HEK293 (cell line): ENCODE measurements at regions not wholly inside any gene's neighbourhood (a gene's known extent, or its start where the extent isn't known, plus 50 kb on each side); places are given as distances from the start of the nearest gene placed in this dataset.

Experiments used
- CTCF ChIA-PET: fragments of 350-600 bp; formaldehyde crosslinking; extraction: SDS; loops from one replicate; lab custom pipeline; 2021; ENCODE audit warnings: antibody characterized with exemption; lab: Yijun Ruan, JAX
- POLR2A ChIA-PET: fragments of 300-600 bp; formaldehyde crosslinking; extraction: SDS; loops from one replicate; lab custom pipeline; 2020; ENCODE audit warnings: antibody characterized with exemption, inconsistent platforms; lab: Yijun Ruan, JAX
- H3K27ac ChIP-seq: fragments of 200-500 bp; sonication (Bioruptor generic); 2 replicates; pipeline ENCODE4 v1.5.1; 2014; ENCODE audit warnings: low read depth, low read length, control low read depth, inconsistent platforms; ENCODE audit errors: extremely low read depth
- H3K36me3 ChIP-seq, 2 experiments: fragments of 200-500 bp in 1 of 2; sonication (Bioruptor generic) in 1 of 2; 1 replicate in 1 of 2; 2 replicates in 1 of 2; pipeline ENCODE4 v1.5.1; 2014 to 2017; ENCODE audit warnings: inconsistent platforms in 2 of 2, low read length in 2 of 2; ENCODE audit not compliant: control insufficient read depth in 2 of 2, insufficient read depth in 1 of 2
- H3K4me1 ChIP-seq: fragments of 200-500 bp; sonication (Bioruptor generic); 2 replicates; pipeline ENCODE4 v1.5.1; 2014; ENCODE audit warnings: mild to moderate bottlenecking, low read length, inconsistent platforms; ENCODE audit not compliant: control insufficient read depth, insufficient read depth
- H3K4me3 ChIP-seq: 2 replicates; pipeline ENCODE4 v1.5.1; 2011; ENCODE audit warnings: low read depth, mild to moderate bottlenecking, control low read depth, low read length, moderate library complexity
- H3K9me3 ChIP-seq: fragments of 200-500 bp; sonication (Bioruptor generic); 2 replicates; pipeline ENCODE4 v1.5.1; 2014; ENCODE audit warnings: low read depth, low read length, inconsistent platforms; ENCODE audit not compliant: control insufficient read depth, insufficient read depth
- MEIS1 ChIP-seq: sonication (generic); formaldehyde crosslinking; IDR thresholded peaks from 2 replicates; pipeline ENCODE4 v1.8.1; 2022; ENCODE audit warnings: missing genetic modification reagents, mild to moderate bottlenecking, borderline replicate concordance
- TRIM28 ChIP-seq: IDR thresholded peaks from 2 replicates; pipeline ENCODE4 v1.6.1; 2011; ENCODE audit warnings: low read length, control low read depth, borderline replicate concordance
- ZFP69B ChIP-seq: fragments of 450-650 bp; formaldehyde crosslinking; IDR thresholded peaks from 2 replicates; pipeline ENCODE4 v1.5.1; 2016; ENCODE audit warnings: missing biosample characterization, missing genetic modification characterization
- ZNF138 ChIP-seq: fragments of 450-650 bp; formaldehyde crosslinking; IDR thresholded peaks from 2 replicates; pipeline ENCODE4 v1.5.1; 2016; ENCODE audit warnings: missing biosample characterization, missing genetic modification characterization, borderline replicate concordance
- ZNF140 ChIP-seq: fragments of 450-650 bp; formaldehyde crosslinking; IDR thresholded peaks from 2 replicates; pipeline ENCODE4 v1.5.1; 2016; ENCODE audit warnings: missing biosample characterization, missing genetic modification characterization
- ZNF174 ChIP-seq: fragments of 450-650 bp; formaldehyde crosslinking; IDR thresholded peaks from 2 replicates; pipeline ENCODE4 v1.5.0; 2017; ENCODE audit warnings: missing biosample characterization, mild to moderate bottlenecking, missing genetic modification characterization
- ZNF184 ChIP-seq: fragments of 450-650 bp; IDR thresholded peaks from 2 replicates; pipeline ENCODE4 v1.5.1; 2018; ENCODE audit warnings: missing biosample characterization, mild to moderate bottlenecking, missing genetic modification characterization
- ZNF211 ChIP-seq: fragments of 450-650 bp; formaldehyde crosslinking; IDR thresholded peaks from 2 replicates; pipeline ENCODE4 v1.5.1; 2016; ENCODE audit warnings: low read depth, missing biosample characterization, missing genetic modification characterization
- ZNF266 ChIP-seq: fragments of 450-650 bp; formaldehyde crosslinking; IDR thresholded peaks from 2 replicates; pipeline ENCODE4 v1.5.1; 2016; ENCODE audit warnings: missing biosample characterization, missing genetic modification characterization, low read depth
- ZNF510 ChIP-seq: fragments of 450-650 bp; formaldehyde crosslinking; IDR thresholded peaks from 2 replicates; pipeline ENCODE4 v1.5.1; 2018; ENCODE audit warnings: mild to moderate bottlenecking, missing genetic modification characterization, missing biosample characterization; ENCODE audit not compliant: insufficient replicate concordance
- TF ChIP-seq, protein P1 (sequence below): fragments of 450-650 bp; formaldehyde crosslinking; IDR thresholded peaks from 2 replicates; pipeline ENCODE4 v1.5.1; 2017; ENCODE audit warnings: missing biosample characterization, mild to moderate bottlenecking, missing genetic modification characterization, moderate library complexity
- TF ChIP-seq, protein P2 (sequence below): fragments of 450-650 bp; formaldehyde crosslinking; IDR thresholded peaks from 2 replicates; pipeline ENCODE4 v1.5.1; 2016; ENCODE audit warnings: missing biosample characterization, missing genetic modification characterization
- TF ChIP-seq, protein P3 (sequence below): fragments of 450-650 bp; formaldehyde crosslinking; IDR thresholded peaks from 2 replicates; pipeline ENCODE4 v1.5.1; 2016; ENCODE audit warnings: missing biosample characterization, missing genetic modification characterization
- TF ChIP-seq, protein P4 (sequence below): sonication (generic); formaldehyde crosslinking; IDR thresholded peaks from 2 replicates; pipeline ENCODE4 v1.8.1; 2022; ENCODE audit warnings: mild to moderate bottlenecking, moderate library complexity, missing genetic modification reagents
- TF ChIP-seq, protein P5 (sequence below): fragments of 450-650 bp; formaldehyde crosslinking; optimal IDR thresholded peaks from 2 replicates; pipeline ENCODE3; 2016; ENCODE audit warnings: missing biosample characterization, mild to moderate bottlenecking, missing genetic modification characterization

DNA sequence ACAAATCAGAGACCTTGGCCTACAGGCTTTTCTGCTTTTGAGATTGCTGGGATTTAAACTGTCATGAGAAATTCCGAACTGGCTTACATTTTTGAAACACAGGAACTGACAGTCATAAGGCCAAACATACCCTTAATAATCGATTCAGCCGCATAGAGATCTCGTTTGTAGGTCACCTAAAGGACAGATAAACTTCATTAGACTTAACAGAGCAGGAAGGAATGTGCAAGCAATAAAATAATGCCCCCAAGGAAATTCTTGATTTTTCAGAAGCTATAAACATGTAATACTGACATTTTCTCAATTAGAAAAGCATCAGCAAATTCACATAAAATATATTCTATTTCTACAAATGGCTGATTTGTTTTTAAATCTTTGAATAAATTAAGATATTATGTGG, 120.0 kb downstream of the CRPPA start (continued):
- TF ChIP-seq, protein P1, sequence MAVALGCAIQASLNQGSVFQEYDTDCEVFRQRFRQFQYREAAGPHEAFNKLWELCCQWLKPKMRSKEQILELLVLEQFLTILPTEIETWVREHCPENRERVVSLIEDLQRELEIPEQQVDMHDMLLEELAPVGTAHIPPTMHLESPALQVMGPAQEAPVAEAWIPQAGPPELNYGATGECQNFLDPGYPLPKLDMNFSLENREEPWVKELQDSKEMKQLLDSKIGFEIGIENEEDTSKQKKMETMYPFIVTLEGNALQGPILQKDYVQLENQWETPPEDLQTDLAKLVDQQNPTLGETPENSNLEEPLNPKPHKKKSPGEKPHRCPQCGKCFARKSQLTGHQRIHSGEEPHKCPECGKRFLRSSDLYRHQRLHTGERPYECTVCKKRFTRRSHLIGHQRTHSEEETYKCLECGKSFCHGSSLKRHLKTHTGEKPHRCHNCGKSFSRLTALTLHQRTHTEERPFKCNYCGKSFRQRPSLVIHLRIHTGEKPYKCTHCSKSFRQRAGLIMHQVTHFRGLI (tag by site-specific recombination) = no peak
- no peak for TF ChIP-seq ZNF510
- no peak for TF ChIP-seq ZNF174
- TF ChIP-seq ZNF184 = no peak

DNA sequence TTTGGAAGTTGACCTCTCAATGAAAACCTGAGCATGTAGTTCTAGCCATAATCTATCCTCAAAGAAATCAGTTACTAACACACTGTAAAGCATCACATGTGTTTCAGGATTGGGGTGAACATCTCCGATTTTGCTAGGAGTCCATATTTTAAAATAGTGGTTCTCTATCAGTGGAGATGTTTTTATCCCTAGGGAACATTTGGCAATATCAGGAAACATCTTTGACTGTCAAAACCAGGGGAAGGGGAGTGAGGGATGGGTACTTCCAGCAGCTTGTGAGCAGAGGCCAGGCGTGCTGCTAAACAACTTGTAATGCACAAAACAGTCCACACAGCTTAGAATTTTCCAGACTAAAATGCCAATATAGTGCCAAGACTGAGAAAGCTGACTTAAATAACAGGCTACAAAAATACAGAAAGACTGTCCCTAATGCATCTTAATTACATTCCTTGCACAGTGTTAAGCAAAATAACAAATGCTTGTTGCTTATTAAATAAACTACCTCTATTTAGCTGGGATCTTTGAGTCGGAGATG, 120.9 kb downstream of the CRPPA start:
- H3K4me3 ChIP-seq = no peak overlapping the region
- TF ChIP-seq, protein P2, sequence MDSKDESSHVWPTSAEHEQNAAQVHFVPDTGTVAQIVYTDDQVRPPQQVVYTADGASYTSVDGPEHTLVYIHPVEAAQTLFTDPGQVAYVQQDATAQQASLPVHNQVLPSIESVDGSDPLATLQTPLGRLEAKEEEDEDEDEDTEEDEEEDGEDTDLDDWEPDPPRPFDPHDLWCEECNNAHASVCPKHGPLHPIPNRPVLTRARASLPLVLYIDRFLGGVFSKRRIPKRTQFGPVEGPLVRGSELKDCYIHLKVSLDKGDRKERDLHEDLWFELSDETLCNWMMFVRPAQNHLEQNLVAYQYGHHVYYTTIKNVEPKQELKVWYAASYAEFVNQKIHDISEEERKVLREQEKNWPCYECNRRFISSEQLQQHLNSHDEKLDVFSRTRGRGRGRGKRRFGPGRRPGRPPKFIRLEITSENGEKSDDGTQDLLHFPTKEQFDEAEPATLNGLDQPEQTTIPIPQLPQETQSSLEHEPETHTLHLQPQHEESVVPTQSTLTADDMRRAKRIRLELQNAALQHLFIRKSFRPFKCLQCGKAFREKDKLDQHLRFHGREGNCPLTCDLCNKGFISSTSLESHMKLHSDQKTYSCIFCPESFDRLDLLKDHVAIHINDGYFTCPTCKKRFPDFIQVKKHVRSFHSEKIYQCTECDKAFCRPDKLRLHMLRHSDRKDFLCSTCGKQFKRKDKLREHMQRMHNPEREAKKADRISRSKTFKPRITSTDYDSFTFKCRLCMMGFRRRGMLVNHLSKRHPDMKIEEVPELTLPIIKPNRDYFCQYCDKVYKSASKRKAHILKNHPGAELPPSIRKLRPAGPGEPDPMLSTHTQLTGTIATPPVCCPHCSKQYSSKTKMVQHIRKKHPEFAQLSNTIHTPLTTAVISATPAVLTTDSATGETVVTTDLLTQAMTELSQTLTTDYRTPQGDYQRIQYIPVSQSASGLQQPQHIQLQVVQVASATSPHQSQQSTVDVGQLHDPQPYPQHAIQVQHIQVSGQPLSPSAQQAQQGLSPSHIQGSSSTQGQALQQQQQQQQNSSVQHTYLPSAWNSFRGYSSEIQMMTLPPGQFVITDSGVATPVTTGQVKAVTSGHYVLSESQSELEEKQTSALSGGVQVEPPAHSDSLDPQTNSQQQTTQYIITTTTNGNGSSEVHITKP (tag by site-specific recombination) = no peak
- no peak for TF ChIP-seq TRIM28
- TF ChIP-seq ZNF211 (tag by site-specific recombination) = no peak
- no peak for TF ChIP-seq ZNF266 (tag by site-specific recombination)
- TF ChIP-seq ZNF138 (tag by site-specific recombination) = no peak
- TF ChIP-seq, protein P3, sequence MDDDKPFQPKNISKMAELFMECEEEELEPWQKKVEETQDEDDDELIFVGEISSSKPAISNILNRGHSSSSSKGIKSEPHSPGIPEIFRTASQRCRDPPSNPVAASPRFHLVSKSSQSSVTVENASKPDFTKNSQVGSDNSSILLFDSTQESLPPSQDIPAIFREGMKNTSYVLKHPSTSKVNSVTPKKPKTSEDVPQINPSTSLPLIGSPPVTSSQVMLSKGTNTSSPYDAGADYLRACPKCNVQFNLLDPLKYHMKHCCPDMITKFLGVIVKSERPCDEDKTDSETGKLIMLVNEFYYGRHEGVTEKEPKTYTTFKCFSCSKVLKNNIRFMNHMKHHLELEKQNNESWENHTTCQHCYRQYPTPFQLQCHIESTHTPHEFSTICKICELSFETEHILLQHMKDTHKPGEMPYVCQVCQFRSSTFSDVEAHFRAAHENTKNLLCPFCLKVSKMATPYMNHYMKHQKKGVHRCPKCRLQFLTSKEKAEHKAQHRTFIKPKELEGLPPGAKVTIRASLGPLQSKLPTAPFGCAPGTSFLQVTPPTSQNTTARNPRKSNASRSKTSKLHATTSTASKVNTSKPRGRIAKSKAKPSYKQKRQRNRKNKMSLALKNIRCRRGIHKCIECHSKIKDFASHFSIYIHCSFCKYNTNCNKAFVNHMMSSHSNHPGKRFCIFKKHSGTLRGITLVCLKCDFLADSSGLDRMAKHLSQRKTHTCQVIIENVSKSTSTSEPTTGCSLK (tag by site-specific recombination) = no peak
- ChIA-PET CTCF (no interaction called here), POLR2A (no interaction called here)
- H3K4me1 ChIP-seq = no peaks in the 10 kb centered on the region
- H3K27ac ChIP-seq = no peak overlapping the region
- H3K36me3 ChIP-seq = no peaks in the 10 kb centered on the region
- no peaks in the 10 kb centered on the region for H3K9me3 ChIP-seq

DNA sequence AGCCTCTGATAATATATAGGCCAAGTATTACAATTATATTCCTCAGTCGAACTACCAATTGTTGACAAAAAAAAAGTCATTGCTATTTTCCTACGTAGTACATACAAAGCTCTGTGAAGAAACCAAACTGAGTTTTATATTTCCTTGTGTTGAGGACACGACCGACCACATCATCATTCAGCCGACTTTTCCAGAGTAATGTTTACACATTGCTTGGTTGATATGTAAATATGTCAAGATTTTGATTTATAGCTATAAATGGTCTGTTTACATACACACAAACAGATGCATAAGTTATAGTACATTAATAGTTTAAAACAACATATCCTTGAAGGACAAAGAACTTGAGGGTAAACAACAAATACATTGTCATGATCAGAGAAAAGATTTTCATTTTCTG, 121.5 kb downstream of the CRPPA start:
- ChIA-PET CTCF (no interaction called here), POLR2A (no interaction called here)
- no peak overlapping the region for H3K27ac ChIP-seq
- no peak overlapping the region for H3K4me3 ChIP-seq
- H3K4me1 ChIP-seq = no peaks in the 10 kb centered on the region
- no peaks in the 10 kb centered on the region for H3K36me3 ChIP-seq
- H3K9me3 ChIP-seq = no peaks in the 10 kb centered on the region
- TF ChIP-seq, protein P4, sequence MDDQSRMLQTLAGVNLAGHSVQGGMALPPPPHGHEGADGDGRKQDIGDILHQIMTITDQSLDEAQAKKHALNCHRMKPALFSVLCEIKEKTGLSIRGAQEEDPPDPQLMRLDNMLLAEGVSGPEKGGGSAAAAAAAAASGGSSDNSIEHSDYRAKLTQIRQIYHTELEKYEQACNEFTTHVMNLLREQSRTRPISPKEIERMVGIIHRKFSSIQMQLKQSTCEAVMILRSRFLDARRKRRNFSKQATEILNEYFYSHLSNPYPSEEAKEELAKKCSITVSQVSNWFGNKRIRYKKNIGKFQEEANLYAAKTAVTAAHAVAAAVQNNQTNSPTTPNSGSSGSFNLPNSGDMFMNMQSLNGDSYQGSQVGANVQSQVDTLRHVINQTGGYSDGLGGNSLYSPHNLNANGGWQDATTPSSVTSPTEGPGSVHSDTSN (CRISPR knock-in tag) = no peak
- no peak for TF ChIP-seq ZFP69B (tag by site-specific recombination)
- TF ChIP-seq, protein P5, sequence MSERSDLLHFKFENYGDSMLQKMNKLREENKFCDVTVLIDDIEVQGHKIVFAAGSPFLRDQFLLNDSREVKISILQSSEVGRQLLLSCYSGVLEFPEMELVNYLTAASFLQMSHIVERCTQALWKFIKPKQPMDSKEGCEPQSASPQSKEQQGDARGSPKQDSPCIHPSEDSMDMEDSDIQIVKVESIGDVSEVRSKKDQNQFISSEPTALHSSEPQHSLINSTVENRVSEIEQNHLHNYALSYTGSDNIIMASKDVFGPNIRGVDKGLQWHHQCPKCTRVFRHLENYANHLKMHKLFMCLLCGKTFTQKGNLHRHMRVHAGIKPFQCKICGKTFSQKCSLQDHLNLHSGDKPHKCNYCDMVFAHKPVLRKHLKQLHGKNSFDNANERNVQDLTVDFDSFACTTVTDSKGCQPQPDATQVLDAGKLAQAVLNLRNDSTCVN (tag by site-specific recombination) = no peak
- TF ChIP-seq MEIS1 = no peak
- TF ChIP-seq ZNF140 (tag by site-specific recombination) = no peak
- no peak for TF ChIP-seq ZNF266 (tag by site-specific recombination)
